ENCODE measurements at regions not wholly inside any gene's neighbourhood (a gene's known extent, or its start where the extent isn't known, plus 50 kb on each side); places are given as distances from the start of the nearest gene placed in this dataset.
A peak's percentile ranks its signal among the peaks of the same experiment; 100 is the strongest.

DNA sequence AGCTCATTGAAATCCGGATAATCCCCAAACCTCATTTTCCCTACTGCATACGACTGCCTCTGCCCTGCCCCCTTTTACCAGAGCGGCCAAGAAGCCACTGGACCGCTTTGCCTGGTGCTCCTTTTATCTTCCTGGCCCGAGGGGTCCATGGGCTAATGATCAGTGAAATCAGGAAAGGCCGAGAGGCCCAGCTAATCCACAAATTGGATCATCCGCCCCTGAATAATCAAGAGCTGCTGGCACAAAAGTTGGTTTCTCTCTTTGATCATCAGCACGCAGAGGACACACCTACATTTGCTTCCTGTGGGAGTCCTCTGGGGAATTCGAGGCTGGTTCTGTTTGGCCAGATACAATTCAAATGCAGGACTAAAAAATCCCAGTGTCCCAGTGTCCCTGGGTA, 144.5 kb downstream of the INSIG2 start:
- DNase-seq (ENCODE audit: low read depth) = no peak

DNA sequence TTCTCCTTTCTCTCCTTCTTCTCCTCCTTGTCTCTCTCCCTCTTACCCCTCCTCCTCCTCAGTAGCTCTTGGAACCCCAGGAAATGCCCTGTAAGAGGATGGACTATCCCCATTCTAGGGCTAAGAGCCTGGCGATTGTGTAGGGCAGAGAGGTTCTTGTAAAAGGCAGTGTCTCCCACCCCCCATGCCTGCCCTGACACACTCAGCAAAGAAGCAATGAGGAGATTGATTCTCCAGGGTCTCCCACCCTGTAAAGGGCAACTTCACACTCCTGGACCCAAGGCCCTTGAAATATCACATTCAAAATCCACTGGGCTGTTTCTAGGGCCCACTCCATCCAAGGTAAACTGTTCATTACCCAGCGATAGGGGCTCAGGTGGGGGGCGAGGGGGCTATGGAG, 144.1 kb downstream of the INSIG2 start:
- no peak for DNase-seq (ENCODE audit: low read depth)

DNA sequence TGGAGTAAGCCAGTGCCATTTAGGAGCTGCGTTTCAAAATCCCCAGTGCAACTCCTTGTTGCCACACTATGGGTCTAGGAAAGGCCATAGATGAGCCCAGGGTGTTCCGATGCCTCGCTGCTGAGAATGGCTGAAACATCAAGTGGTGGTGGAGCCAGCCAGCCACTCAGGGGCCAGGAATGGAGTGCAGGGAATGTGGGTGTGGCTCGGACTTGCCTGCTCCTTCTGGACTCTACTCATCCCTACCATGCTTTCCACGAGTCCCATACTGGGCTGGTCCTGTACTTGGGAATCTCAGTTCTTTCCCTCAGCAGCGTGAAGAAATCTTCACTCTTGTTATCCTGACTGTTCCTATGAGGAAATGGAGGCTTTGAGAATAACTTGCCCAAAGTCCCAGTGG, 143.5 kb downstream of the INSIG2 start:
- DNase-seq (ENCODE audit: low read depth) = no peak

DNA sequence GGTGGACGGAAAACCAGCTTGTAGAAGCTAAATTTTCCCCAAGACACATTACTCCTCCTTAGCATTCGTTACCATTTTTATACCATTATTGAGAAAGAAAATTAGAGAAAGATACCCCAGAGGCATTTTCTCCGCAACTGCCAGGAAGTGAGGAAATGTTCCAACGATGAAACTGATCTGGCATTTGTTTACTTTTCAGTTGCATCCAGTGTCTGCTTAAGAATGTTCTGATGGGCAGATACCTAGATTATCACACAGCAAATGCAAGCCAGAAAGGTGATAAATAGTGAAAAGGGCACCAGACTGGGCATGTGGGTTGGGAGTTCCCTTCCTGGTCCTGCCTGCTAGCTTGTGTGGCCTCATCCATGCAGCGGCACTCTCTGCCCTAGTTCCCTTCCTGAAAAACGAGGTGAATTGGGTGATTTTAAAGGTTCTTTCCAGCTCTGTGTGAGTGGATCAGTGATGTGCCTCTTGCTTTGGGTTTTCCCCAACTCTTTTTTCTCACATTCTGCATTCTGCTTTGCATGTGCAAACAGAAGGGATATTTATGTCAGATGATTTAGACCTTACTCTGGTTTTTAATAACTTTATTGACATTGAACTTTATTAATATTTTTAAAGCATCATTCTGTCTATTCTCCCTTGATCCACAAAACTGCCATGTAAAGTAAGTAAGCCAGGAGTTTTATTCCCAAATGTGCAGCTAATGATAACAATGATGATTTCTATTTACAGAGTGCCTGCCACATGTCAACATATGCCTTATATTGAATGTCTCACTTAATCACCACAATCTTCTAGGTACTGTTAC, 139.6 kb downstream of the INSIG2 start:
- no peak for DNase-seq (ENCODE audit: low read depth)

DNA sequence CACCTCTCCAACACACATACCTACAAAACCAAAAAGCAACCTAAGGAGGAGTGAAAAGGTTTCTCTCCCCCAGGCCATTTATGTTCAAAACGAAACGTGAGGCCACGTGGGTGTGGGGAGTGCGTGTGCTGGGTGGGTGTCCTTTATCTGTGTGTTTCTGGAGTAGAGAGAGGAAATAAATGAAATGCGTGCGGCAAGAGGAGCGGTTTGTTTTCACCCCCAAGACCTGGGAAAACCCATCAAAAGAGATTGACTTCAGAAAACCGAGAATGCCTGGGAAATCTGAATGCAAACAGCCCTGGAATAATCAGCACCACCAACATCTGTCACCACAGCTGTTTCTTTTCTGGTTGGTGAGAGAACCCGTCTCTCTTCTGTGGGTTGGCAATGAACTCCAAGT, 137.4 kb downstream of the INSIG2 start:
- DNase-seq (ENCODE audit: low read depth) = no peak

DNA sequence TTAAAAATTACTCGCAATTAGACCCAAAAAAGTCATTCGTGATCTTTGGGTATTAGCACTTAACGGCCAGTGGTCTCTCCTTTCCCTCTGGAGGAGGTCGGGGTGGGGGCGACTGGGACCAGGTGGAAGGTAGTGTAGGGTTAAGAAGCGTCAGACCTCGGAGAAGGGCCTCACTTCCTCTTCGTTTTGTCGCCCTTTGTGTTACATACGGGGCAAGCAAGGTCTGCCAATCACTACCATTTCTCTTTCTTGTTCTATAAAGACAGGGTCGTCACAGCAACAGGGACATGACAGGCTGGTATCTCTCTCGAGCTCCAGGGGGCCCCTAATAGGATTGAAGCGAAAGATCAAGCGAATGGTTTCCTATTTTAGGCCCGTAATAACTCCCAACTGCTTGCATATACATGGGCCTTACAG, 136.6 kb downstream of the INSIG2 start:
- no peak for DNase-seq (ENCODE audit: low read depth)

DNA sequence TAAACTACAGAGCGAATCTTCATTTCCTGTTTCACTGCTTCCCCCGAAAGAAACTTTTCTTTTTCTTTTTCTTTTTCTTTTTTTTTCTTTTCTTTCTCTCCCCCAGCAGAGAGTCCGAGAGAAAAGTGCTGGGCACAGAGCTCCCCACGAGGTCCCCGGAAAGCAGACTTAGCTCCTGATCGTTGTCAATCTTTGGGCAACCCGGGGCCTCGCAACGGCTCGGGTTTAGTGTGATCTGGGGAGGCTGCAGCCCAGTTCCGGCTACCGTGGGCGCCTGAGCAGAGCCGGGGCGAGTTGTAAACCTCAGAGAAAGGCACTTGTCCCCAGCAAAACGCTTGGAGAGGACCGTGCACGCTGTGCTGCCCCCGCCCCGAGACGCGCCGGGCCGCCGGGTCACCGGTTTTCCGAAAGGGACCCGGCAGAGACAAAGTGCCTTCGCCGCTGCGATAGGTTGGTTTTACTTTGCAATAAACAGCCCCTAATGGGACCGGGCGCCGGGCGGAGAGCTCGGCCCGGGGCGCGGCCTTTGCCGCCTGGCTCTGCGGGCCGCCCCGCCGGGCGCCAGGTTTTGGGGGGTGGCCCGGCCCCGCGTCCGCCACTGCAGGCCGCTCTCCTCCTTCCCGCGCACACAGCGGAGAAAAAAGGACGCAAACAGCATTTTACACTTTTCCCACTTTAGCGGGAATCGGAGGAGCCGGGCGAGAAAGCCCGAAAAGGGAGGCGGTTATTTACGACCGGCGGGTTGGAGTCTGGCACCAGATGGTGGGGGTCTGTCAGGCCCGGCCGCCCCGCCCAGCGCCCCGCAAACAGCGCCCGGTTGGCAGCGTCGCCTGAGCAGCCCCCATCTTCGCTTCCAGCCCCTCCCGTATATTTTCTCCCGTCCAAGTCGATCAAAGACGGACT, 136.0 kb downstream of the INSIG2 start:
- no peak for DNase-seq (ENCODE audit: low read depth)

DNA sequence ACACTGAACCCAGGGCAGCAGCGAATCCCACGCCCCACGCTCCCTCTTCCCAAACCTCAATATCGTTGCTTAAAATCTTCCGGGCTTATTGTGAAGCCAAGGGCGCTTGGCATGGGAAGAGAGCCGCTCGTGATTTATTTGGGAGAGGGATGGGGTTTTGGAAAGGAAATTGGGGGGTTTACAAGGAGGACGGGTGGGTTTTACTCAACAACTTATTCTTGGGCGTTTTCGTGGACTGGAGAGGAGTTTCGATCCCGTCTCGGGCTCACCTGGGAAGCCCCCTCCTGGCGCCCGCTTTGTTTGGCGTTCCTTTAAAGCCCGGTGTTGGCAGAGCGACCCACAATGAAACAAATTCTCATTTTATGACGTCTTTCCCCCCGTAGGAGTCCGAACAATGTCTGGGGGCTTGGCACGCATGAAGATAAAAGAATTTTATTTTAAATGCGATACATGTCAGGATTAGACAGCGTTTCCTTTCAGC, 135.3 kb downstream of the INSIG2 start:
- no peak for DNase-seq (ENCODE audit: low read depth)

DNA sequence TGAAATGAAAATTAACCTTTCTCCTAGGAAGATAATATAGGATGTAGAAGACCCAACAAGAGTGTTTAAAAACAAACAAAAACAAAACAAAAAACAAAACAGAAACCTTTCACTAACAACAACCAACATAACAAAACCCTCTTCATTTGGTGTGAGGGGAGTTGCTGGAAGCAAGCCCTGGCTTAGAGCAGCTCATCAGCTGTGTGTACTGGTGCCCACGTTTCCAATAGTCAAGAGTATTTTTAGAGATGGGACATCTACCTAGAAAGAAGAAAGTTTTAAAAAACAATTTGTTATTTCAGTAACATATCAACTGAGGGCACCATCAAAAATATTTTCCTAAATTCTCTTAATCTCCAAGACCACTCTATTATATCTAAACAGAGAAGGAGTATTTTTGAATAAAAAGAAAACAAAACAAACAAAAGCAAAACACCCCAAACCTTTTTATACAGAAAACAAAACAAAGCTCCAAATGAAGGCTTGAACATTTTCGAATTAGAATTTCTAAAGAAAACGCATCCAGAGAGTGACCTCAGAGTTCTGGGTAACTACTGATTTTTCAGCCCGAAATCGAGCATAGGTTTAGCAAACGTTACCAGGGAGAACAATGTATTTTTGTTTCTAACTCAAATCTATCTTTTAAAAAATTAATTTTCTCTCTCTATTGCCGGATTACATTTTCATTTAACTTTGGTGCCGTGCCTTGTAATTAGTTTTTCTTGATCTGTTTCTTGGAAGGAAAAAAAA, 134.6 kb downstream of the INSIG2 start:
- DNase-seq (ENCODE audit: low read depth) = no peak

DNA sequence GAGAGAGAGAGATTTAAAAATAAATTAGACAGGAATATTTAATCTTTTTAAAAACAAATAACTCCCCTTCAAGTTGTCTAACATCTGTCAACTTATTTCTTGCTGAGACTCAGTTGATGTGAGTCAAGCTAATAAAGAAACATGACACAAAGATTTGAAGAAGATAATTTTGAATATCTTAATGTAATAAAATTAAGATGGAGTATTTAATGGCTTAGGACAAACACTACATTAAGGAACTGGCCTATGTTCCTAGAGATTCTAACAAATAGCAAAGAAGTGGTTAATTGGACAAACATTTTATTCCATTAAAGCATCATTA, 134.0 kb downstream of the INSIG2 start:
- DNase-seq (ENCODE audit: low read depth) = no peak

DNA sequence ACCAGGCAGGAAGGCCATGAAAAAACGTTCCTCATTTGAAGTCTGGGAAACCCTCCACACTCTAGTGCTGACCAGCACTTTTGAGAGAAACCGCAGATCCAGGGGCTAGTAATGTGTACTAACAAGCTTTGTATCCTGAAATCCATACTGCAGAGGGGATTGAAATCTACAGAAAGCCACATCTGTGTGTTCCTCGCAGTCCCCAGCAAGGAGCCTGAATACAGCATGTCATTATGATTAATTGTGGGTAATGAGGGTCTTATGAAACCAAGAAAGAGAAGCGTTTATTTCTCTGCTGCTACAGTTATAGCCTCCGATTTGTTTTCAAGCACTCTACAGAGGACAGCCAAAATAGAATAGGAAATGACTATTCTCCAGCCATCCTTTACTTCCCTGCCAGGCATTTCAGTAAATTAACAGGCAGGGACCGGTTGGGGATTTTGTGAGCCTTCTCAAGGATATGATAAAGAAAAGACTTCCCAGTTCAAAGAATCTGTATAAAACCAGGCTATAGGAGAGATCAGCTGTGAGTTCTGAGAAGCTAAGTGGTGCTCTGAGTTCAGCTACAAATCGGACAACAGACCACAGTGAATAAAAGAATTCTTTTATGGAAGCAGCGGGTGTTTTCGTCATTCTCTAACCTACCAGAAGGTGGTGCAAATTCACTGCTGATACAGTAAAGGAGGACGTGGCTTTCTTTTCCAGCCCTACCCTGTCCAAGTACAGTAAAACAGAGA, 133.4 kb downstream of the INSIG2 start:
- DNase-seq (ENCODE audit: low read depth) = peak; percentile 57

DNA sequence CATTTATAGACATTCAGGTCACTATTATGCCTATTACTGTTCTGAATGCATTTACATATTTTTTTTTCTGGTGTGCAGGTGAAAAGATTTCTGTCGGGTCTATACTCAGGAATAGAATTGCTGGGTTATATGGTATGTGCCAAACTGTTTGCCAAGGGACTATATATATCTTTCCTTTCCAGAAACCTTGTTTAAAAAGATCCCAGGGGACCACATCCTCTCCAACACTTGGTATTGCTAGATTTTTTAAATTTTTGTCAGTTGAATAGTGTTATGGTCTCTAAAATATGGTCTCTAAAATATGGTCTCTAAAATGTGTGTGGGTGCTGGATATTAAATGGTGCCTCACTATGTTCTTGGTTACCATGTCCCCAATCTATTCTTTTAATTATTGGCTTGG, 131.3 kb downstream of the INSIG2 start:
- DNase-seq (ENCODE audit: low read depth) = no peak

DNA sequence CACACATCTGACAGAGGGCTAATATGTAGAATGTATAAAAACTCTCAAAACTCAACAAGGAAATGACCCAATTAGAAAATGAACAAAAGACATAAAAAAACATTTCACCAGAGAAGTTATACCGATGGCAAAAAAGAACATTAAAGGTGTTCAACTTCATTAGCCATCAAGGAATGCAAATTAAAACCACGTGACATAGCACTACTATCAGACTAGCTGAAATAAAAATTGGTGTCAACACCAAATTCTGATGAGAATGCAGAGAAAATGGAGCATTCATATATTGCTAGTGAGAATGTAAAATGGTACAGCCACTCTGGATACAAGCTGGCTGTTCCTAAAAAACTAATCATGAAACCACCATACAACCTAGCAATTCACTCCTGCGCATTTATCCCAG, 128.0 kb downstream of the INSIG2 start:
- no peak for DNase-seq (ENCODE audit: low read depth)

DNA sequence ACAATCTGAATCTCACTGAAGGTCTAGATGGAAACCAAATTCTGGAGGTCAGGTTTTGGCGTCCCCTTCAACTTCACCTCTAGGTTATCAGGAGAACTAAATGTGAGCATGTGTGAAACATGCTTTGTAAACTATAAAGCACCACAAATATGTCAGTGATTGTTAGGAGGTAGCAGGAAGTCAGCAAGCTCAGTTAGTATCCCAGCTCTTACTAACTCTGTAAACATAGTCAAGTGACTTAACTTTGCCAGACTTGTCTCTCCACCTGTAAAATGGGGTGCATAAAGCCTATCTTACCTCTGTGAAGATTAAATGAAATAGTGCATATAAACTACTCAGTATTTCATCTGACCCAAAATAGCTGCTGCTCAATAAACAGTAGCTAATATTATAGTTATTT, 121.5 kb downstream of the INSIG2 start:
- no peak for DNase-seq (ENCODE audit: low read depth)

DNA sequence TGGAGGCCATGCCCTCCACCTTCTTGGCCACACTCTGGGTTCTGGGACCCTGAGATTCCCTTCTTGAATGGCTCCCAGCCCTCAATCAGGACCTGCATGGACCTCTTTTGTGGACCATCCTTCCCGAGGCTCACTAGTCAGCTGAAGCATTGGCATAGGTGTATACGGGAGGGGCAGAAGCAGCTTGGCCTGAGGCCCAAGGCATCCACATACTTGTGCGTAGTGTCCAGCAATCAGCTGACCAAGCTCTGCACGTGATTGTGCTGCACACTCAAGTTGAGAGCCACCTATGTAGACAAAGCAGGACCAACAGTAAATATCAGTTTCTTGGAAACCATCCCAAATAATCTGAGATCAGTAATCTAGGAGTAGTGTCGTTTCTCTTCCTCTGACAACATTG, 119.6 kb downstream of the INSIG2 start:
- no peak for DNase-seq (ENCODE audit: low read depth)

DNA sequence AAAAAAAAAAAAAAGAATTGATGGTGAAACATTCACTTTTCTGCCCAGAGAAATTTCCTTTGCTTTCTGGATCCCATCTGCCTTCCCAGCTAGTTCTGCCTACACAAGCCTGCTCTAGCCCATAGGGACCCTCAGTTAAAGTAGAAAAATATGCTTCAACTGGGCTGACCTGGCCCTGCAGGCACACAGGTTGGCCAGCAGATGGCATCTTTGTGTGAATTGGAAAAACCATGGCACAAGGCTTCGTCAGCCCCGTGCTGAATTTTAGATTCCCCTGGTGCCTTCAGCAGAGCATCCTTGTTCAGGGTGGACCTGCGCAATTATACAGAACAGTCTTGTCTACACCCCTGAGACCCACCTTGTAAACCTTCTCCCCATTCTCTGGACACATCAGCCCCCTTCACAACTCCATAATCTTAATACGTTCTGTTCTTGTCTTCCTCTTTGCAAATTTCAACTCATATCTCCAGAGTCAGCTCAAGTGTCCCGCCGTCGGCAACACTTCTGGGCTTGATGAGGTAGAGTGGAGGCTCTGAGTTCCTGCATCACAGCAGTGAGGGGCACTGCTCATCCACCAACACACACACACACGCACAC, 114.5 kb downstream of the INSIG2 start:
- no peak for DNase-seq (ENCODE audit: low read depth)

DNA sequence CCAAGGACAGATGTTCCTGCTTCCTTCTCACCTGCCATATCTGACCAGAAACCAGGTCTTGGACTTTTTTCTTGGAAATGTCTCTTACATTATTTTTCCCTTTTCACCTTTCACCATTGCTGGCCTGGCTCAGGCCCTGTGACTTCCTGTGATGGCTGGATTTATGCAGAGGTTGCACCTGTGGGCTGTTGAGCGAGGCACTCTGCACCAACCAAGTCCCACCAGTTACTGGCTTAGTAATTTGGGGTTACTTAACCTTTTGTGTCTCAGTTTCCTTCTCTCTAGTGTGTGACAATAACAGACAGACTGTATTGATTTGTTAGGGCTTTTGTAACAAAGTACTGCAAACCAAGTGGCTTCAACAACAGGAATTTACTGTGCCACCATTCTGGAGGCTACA, 110.0 kb downstream of the INSIG2 start:
- no peak for DNase-seq (ENCODE audit: low read depth)

DNA sequence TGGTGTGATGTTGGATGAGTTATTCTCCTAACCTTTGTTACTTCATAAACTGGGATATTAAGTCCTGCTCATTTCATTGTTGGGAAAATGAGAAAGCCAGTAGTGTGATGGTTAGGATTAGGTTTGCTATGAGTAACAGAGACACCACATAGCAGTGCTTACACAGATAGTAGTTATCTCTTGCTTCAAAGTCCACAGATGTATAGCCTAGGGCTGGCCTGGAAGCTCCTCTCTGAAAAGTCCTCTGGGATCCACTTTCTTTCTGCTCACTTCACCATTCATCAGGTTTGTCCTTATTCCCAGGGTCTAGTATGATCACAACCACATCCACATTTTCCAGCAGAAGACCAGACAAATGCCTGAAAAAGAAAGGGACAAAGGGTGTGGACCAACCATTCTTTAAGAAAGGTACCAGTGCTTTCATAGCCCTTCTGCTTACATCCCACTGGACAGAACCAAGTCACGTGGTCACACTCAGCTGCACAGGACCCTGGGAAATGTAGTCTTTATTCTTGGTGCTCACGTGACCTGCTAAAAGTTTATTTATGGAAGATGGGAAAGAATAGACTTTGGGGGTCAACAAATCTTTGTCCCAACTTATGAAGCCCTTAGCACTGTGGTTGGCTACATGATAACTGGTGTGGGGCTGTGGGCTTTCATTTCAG, 108.9 kb downstream of the INSIG2 start:
- no peak for DNase-seq (ENCODE audit: low read depth)

DNA sequence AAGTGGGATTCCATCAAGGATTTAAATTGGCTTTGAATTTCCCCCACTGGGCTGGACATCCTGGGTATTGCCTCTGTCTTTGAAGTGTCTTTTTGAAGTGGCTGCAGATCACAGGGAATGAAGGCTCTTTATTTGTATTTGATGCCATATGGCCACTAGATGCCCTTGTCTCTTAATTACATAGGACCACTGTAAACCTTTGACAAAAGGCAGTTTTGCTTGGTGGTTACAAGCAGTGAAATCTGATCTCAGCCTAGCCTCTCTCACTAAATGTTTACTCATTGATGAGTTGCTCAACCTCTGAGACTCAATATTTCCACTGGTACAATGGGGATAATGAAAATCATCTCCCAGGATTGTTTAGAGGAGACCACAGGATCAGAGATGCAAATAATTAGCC, 102.2 kb downstream of the INSIG2 start:
- peak; percentile 18 for DNase-seq (ENCODE audit: low read depth)

DNA sequence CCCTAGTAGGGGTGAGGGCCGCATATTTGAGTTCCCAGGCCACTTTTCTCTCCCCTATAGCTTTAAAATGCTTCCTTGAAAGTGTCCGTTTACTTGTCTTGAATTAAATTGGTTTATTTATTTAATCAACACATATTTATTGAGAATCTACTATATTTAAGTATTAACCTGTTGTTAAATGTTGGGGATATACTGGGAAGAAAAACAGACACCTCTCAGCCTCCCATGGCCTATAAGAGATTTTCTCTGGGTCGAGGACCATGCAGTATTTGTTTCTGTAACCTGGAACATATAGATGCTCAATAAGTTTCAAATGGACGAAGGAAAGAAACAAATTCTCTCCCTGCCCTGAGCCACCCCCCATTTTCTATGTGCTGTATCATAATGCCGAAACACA, 98.6 kb downstream of the INSIG2 start:
- no peak for DNase-seq (ENCODE audit: low read depth)

Measured in stromal cell of bone marrow (primary cell).